Posterior vena cava (tissue), 2 donors: ENCODE measurements at regions not wholly inside any gene's neighbourhood (a gene's known extent, or its start where the extent isn't known, plus 50 kb on each side); places are given as distances from the start of the nearest gene placed in this dataset.
"Not testable (repeated sequence)": the region's sequence is repeated elsewhere in the genome, so short reads cannot be mapped to it uniquely, and the experiment has no call there.

ENCODE experiments used
- DNase-seq: peaks from one replicate; pipeline ENCODE4 v3.0.0-alpha.2; 2020; ENCODE audit warnings: low spot score
- intact Hi-C, 2 donors: fragments of 100-400 bp; cut with DNase I; formaldehyde crosslinking; loops; one replicate each; pipeline versions ENCODE4 v1.14.1 to v1.14.2; 2022 to 2023
- donor health status: DM: yes; HTN: yes; CAD: no.
- donor health status: DM: yes; HTN: yes; CAD: no.

DNA sequence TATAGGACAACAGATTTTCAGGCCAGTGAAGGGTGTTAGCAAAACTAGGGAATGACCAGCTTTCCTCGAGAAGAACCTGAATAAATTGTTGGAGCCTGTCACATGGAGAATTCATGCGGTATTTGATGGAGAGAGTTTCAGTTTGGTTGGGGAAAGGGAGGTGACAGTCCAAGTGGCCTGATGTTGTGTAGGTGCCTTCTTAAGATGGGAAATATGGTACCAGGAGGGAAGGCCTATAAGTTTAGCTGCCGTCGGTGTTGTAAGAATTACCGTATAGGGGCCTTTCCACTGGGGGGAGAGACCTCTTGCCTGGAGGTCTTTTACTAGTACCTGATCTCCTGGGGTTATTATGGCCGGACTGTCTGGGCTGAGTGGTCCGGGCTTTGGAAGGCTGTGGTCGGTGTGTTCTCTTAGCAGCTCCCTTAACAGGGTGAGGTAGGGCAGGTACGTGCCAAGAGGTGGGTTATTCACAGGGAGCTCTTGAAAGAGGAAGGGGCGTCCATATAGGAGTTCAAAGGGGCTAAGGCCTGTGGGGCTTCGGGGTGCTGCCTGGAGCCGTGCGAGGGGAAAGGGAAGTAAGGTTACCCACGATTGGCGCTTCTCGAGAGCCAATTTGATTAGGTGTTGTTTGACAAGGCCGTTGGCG lies 641.1 kb upstream of the DPP6 start:
- DNase-seq, intact Hi-C loops: not testable (repeated sequence)

GRCh38 chr7:153412114-153412823 lies 639.9 kb upstream of the DPP6 start:
- DNase-seq, intact Hi-C loops: not testable (repeated sequence)

DNA sequence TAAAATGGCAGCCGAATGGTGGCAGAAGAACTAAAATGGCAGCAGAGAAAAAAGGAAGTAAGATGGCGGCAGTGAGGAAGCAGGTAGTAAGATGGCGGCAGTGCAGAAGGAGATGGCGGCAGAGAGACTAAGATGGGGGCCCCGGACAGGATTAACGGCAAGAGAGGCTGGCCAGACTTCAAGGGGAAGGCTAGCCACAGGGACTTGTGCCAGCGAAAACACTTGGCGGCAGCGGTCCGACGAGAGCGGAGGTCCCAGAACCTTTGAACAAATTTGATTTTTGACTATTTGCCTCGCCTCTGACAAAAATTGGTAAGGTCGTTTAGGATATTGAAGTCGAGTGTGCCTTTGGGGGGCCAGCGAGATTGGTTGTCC lies 639.4 kb upstream of the DPP6 start:
- DNase-seq, intact Hi-C loops: not testable (repeated sequence)

- DNase-seq = no peak
Observed at GRCh38 chr7:153413199-153413539, 639.0 kb upstream of the DPP6 start.

DNA sequence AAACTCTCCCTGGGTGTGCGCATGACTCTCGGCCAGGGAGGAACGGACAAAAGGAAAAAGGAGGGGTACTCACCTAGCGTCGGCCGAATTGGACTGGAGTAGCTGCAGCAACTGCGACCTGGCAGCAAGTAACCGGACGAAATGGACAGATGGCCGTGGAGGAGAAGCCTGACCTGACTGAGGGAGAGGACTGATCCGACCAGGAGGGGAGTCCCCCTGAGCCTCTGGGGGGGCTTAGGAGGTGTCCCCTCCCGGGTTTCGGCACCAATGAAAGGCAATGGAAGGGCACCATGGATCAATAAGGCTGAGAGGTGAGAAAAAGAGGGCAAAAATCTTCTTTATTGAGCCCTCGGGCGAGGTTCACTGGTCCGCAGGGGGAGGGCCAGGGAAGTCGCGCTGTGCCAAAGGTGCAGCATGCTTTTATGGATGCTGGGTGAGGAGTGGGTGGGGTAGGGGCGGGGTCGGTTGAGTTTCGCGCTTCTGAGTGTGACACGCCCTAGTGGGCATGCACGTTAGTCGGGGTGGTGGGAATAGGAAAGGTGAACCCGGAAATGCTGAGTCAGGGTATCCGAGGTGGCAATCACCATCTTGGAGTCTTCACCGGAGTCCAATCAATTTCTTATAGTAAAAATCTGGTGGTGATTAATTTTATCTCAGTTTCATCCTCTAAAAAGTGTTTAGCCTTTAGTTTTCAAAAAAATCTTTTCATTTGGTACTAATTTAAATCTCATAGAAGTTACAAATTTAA lies 638.5 kb upstream of the DPP6 start:
- intact Hi-C loops = no loop called here
- no peak for DNase-seq

More at GRCh38 chr7:153413199-153413539, 639.0 kb upstream of the DPP6 start:
- intact Hi-C loops = no loop called here

GRCh38 chr7:153414288-153414629 lies 637.9 kb upstream of the DPP6 start:
- DNase-seq = no peak
- intact Hi-C loops = no loop called here

DNA sequence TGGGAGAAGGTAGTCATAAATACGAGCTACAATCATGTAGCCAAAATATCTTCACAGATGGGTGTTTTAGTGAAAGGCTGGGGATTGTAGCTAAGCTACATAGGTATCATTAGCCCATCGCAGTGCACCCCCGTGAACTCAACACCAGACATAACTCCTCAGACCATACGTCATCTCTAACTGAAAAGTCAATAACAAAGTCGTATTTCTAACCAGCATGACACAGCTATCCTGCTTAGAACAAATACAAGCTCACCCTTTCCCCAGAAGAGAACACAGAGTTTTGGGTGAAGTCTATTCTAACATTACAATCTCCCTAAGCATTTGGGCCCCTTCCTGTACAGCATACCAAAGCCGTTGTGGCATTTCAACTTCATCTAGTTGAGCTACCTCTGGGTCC lies 636.6 kb upstream of the DPP6 start:
- intact Hi-C loops = no loop called here

GRCh38 chr7:153422291-153423209 lies 629.6 kb upstream of the DPP6 start:
- intact Hi-C loops = no loop called here
- no peak for DNase-seq

More for the DNA sequence above, 636.6 kb upstream of the DPP6 start:
- DNase-seq = no peak

GRCh38 chr7:153423210-153423590 lies 629.0 kb upstream of the DPP6 start:
- no peak for DNase-seq
- intact Hi-C loops = no loop called here

- no peak for DNase-seq
- intact Hi-C loops = no loop called here
Observed at GRCh38 chr7:153430931-153431330, 621.3 kb upstream of the DPP6 start.

DNA sequence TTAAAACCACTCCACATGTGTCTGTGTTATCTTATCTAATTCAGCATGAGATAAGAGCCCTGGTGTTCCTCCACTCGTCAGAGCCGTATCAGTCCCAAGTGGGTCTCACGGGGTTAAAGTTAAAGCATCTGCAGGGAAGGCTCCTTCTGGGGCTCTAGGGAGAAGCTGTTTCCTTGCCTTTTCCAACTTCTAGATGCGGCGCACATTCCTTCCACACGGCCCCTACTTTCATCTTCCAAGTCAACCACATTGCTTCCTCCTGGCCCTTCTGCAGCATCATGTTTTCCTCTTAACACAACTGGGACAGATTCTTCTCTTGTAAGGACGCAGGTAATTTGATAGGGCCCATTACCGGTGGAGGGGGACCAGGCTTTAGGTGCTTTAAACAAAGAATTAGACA lies 620.1 kb upstream of the DPP6 start:
- intact Hi-C loops = no loop called here
- DNase-seq = no peak

- DNase-seq = no peak
- intact Hi-C loops = no loop called here
Observed at GRCh38 chr7:153433223-153433622, 619.0 kb upstream of the DPP6 start.

DNA sequence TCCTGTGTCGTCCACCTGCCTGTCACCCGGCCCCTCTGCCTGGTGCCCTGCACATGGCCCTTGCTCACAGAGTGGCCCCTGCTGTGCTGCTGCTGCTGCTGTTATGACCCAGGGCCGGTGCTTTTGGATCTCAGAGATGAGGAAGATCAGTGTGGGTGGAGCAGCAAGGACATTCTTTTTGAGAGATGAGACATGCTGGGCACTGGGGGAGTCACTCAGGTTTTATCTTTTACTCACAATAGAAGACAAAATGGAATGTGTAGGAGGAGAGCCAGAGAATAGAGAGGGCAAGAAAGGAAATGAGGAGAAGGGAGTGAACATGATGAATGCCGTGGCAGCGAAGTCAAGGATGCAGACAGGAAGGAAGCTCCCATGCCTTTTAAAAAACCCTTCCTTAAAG lies 611.5 kb upstream of the DPP6 start:
- intact Hi-C loops = no loop called here
- no peak for DNase-seq

- DNase-seq = no peak
- intact Hi-C loops = no loop called here
Observed at GRCh38 chr7:153443032-153443701, 609.0 kb upstream of the DPP6 start.

DNA sequence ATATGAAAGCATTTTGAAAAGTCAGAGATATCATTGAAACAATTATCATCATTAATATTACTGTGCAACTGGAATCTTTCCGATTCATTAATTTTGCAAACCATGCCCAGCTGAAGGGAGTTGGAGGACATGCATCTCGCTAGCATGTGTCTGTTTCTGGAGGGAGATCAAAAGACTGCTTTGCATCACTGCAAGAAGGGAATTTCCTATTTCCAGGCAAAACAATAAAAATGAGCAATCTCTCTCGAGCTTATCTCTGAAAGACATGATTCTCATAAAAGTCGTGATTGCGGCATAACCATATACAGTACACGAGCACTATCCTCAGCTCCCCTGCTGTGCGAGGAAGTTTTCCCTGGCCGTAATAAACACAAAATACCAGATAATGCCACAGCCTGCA lies 607.6 kb upstream of the DPP6 start:
- intact Hi-C loops = loop anchor here in 1 of 2 donors (1.0 kb wide), 1 partner anchor 23 kb away; no protein-coding TSS in a partner anchor
- no peak for DNase-seq

GRCh38 chr7:153445641-153446040 lies 606.6 kb upstream of the DPP6 start:
- no peak for DNase-seq
- intact Hi-C loops = loop anchor here in 1 of 2 donors (1.0 kb wide), 1 partner anchor 22 kb away; no protein-coding TSS in a partner anchor

- DNase-seq = no peak
- intact Hi-C loops = no loop called here
Observed at GRCh38 chr7:153446490-153446889, 605.7 kb upstream of the DPP6 start.

GRCh38 chr7:153447011-153447410 lies 605.2 kb upstream of the DPP6 start:
- DNase-seq = no peak
- intact Hi-C loops = no loop called here

DNA sequence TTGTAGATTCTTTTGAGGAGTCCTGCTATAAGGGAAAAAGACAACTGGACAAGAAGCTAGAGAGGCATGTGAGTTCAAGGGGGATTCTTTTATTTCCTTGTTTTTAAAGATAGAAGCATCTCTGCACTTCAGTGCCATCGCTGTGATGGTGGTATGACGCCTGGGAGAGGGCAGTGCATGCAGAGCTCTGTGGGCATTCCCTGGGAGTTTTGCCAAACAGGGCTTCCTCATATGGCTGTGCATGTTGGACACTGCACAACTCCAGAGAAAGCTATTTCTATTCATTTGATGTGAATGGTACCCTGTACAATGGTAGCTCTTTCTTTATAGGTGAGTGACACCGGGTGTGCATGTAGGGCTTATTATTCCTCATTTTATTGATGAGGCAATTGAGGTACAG lies 599.5 kb upstream of the DPP6 start:
- no peak for DNase-seq
- intact Hi-C loops = no loop called here
